ENCODE measurements at regions not wholly inside any gene's neighbourhood (a gene's known extent, or its start where the extent isn't known, plus 50 kb on each side); places are given as distances from the start of the nearest gene placed in this dataset.
A peak's percentile ranks its signal among the peaks of the same experiment; 100 is the strongest.

DNA sequence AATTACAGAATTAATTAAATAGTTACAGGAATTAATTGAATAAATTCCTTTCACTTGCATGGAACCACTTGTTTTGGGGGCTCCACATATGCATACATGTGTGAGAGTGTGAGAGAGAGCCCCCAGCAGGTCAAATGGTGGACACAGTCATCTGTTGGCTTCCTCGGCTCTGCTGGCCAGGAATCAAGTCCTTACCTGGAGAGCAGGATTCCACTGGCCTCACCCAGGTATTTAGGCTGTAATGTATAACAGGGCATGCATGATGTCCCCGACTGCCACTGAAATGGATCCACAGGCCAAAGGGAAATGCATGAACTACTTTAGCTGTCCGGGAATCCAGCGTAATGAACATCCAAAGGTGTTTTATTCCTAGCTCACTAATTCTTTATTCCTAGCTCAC, 139.7 kb upstream of the SMAD3 start:
- no peaks in the 10 kb centered on the region for H3K9me3 Mint-ChIP-seq
- TF ChIP-seq CTCF (conservative IDR thresholded peaks at IDR 0.05): no peak
- no peak overlapping the region for H3K4me3 Mint-ChIP-seq
- DNase-seq (ENCODE audit: low read depth, low spot score): no peak
- no peaks in the 10 kb centered on the region for H3K36me3 Mint-ChIP-seq (ENCODE audit: low read depth)
- no peaks in the 10 kb centered on the region for H3K4me1 Mint-ChIP-seq
- H3K27ac Mint-ChIP-seq (ENCODE audit: unreplicated experiment): no peak overlapping the region
- no peaks in the 10 kb centered on the region for H3K27me3 Mint-ChIP-seq (ENCODE audit: low read depth)

GRCh38 chr15:66927201-66928077, 138.0 kb upstream of the SMAD3 start:
- Mint-ChIP-seq H3K4me3 (no peak overlapping the region), H3K27ac (ENCODE audit: unreplicated experiment) (no peak overlapping the region), H3K4me1 (peaks cover 11% of the 10 kb centered on the region), H3K36me3 (ENCODE audit: low read depth) (no peaks in the 10 kb centered on the region), H3K9me3 (peaks cover 1% of the 10 kb centered on the region), H3K27me3 (ENCODE audit: low read depth) (no peaks in the 10 kb centered on the region)
- DNase-seq (ENCODE audit: low read depth, low spot score): no peak
- no peak for TF ChIP-seq CTCF (conservative IDR thresholded peaks at IDR 0.05)

DNA sequence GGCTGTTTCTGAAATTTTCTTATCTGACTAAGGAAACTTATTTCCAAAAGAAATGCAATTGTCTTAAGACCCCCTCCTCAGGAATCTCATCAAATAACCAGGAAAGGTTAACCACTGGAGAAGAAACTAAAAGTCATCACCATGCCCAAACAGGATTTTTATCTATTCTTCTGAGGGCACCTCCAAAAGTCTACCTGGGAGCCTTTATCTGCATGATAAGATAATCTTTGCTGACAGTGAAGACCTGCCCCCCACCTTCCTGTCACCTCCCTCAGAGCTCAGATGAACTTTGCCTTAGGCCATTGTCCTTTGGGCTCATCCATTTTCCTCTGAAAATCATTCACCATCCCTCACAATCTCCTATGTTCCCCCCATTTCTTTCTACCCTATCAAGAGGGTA, 137.3 kb upstream of the SMAD3 start:
- no peak overlapping the region for H3K4me3 Mint-ChIP-seq
- no peak for DNase-seq (ENCODE audit: low read depth, low spot score)
- H3K27ac Mint-ChIP-seq (ENCODE audit: unreplicated experiment): peak overlapping the region; percentile 39
- no peak for TF ChIP-seq CTCF (conservative IDR thresholded peaks at IDR 0.05)
- peaks cover 6% of the 10 kb centered on the region for H3K9me3 Mint-ChIP-seq
- no peaks in the 10 kb centered on the region for H3K27me3 Mint-ChIP-seq (ENCODE audit: low read depth)
- H3K4me1 Mint-ChIP-seq: peaks cover 18% of the 10 kb centered on the region
- peaks cover 4% of the 10 kb centered on the region for H3K36me3 Mint-ChIP-seq (ENCODE audit: low read depth)

GRCh38 chr15:66928784-66929183, 136.6 kb upstream of the SMAD3 start:
- Mint-ChIP-seq H3K4me3 (no peak overlapping the region), H3K36me3 (ENCODE audit: low read depth) (peaks cover 4% of the 10 kb centered on the region), H3K4me1 (peaks cover 18% of the 10 kb centered on the region), H3K9me3 (peaks cover 6% of the 10 kb centered on the region), H3K27me3 (ENCODE audit: low read depth) (no peaks in the 10 kb centered on the region), H3K27ac (ENCODE audit: unreplicated experiment) (no peak overlapping the region)
- no peak for DNase-seq (ENCODE audit: low read depth, low spot score)
- TF ChIP-seq CTCF (conservative IDR thresholded peaks at IDR 0.05): no peak

DNA sequence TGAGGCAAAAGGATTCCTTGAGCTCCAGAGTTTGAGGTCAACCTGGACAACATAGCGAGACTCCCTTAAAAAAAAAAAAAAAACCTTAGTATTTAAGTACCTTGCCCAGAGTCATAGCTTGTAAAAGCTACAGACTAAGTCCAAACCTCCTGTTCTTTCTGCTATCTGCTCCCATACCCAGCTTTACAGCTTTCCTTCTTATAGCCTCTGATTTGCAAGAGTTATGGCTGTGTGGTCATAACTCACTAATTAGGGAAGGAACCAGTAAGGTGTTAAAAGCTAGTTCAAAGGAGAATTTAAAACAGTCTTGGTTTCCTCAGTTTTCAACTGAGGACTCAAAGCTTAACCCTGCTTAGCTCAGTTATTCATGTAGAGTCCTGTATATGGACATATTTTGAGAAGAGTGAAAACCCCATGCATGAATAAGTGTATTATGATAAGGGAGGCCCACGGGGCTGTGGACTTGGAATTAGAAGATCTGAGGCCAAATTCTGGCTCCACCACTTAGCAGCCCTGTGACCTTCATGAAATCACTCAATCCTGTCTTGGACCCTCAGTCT, 135.5 kb upstream of the SMAD3 start:
- H3K9me3 Mint-ChIP-seq: peaks cover 8% of the 10 kb centered on the region
- H3K4me3 Mint-ChIP-seq: no peak overlapping the region
- H3K4me1 Mint-ChIP-seq: peaks cover 18% of the 10 kb centered on the region
- no peak for TF ChIP-seq CTCF (conservative IDR thresholded peaks at IDR 0.05)
- H3K36me3 Mint-ChIP-seq (ENCODE audit: low read depth): peaks cover 7% of the 10 kb centered on the region
- H3K27me3 Mint-ChIP-seq (ENCODE audit: low read depth): no peaks in the 10 kb centered on the region
- no peak overlapping the region for H3K27ac Mint-ChIP-seq (ENCODE audit: unreplicated experiment)
- no peak for DNase-seq (ENCODE audit: low read depth, low spot score)

Data from neural crest cell (in vitro differentiated cells).